ENCODE measurements at regions not wholly inside any gene's neighbourhood (a gene's known extent, or its start where the extent isn't known, plus 50 kb on each side); places are given as distances from the start of the nearest gene placed in this dataset.
A peak's percentile ranks its signal among the peaks of the same experiment; 100 is the strongest.

DNA sequence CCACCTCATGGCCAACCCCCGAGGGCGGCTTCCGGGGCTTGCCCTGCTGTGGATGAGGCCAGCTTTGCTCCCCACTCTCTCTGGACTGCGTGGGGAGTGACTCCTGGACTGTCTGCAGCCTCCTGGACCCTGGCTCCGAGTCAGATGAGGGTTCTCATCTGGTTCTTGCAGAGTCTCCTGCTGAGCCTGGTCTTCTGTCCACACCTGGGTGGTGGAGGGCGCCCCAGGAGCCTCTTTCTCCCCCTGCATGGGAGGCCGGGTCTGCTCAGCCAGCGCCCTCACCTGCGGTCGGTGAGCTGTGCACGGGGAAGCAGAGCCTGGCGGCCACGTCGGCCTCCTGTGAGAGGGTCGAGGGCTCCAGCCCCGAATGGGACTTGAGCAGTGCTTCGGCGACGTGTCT, 78.3 kb downstream of the RTP5 start:
- Histone ChIP-seq H3K4me1 (peaks cover 2 to 17% (median 9%) of the 10 kb centered on the region in 6 donors), H3K27ac (no peak overlapping the region), H3K36me3 (no peaks in the 10 kb centered on the region), H3K9me3 (no peaks in the 10 kb centered on the region), H3K27me3 (replicated peaks in 1 of 7) (no peaks in the 10 kb centered on the region), H3K4me3 (no peak overlapping the region)
- 85 to 96% (median 92%) methylated on average over 14 to 19 of the region's 19 CpGs for WGBS, 5 donors
- intact Hi-C loops (cut with DNase I; ENCODE audit: low total_unique reads): no loop called here
- TF ChIP-seq, protein P1, sequence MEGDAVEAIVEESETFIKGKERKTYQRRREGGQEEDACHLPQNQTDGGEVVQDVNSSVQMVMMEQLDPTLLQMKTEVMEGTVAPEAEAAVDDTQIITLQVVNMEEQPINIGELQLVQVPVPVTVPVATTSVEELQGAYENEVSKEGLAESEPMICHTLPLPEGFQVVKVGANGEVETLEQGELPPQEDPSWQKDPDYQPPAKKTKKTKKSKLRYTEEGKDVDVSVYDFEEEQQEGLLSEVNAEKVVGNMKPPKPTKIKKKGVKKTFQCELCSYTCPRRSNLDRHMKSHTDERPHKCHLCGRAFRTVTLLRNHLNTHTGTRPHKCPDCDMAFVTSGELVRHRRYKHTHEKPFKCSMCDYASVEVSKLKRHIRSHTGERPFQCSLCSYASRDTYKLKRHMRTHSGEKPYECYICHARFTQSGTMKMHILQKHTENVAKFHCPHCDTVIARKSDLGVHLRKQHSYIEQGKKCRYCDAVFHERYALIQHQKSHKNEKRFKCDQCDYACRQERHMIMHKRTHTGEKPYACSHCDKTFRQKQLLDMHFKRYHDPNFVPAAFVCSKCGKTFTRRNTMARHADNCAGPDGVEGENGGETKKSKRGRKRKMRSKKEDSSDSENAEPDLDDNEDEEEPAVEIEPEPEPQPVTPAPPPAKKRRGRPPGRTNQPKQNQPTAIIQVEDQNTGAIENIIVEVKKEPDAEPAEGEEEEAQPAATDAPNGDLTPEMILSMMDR (IDR thresholded peaks at IDR 0.05 in 8 of 11, conservative IDR thresholded peaks at IDR 0.05 in 3 of 11): no peak
- TF ChIP-seq POLR2A (IDR thresholded peaks at IDR 0.05) (no peak), POLR2AphosphoS5 (IDR thresholded peaks at IDR 0.05) (no peak)
- peak; percentile 63 for DNase-seq

DNA sequence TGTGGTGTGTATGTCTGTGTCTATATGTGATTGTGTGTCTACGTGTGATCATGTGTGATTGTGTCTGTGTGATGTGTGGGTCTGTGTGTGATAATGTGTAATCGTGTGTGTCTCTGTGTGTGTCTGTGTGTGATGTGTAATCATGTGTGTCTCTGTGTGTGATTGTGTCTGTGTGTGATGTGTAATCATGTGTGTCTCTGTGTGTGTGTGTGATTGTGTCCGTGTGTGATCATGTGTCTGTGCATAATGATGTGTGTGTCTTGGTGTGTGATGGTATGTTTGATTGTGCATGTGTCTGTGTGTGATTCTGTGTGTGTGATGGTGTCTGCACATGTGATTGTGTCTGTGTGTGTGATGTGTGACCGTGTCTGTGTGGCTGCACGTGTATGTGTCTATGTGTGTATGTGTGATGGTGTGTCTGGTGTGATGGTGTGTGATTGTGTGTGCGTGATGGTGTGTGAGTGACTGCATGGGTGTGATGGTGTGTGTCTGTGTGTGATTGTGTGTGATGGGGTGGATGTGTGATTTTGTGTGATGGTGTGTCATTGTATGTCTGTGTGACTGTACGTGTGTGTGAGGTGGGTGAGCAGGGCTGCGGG, 78.9 kb downstream of the RTP5 start:
- peak in 1 of 3 donors; percentile 18 for TF ChIP-seq POLR2A (IDR thresholded peaks at IDR 0.05)
- TF ChIP-seq, protein P1 (IDR thresholded peaks at IDR 0.05 in 8 of 11, conservative IDR thresholded peaks at IDR 0.05 in 3 of 11): no peak
- intact Hi-C loops (cut with DNase I; ENCODE audit: low total_unique reads): no loop called here
- no peaks in the 10 kb centered on the region for H3K27me3 ChIP-seq (replicated peaks in 1 of 7)
- DNase-seq: no peak
- H3K27ac ChIP-seq: no peak overlapping the region
- no peaks in the 10 kb centered on the region for H3K9me3 ChIP-seq
- peaks cover 2 to 17% (median 9%) of the 10 kb centered on the region in 6 donors for H3K4me1 ChIP-seq
- no peak overlapping the region for H3K4me3 ChIP-seq
- 70 to 92% (median 79%) methylated on average over 8 of the region's 8 CpGs for WGBS, 5 donors
- H3K36me3 ChIP-seq: no peaks in the 10 kb centered on the region

DNA sequence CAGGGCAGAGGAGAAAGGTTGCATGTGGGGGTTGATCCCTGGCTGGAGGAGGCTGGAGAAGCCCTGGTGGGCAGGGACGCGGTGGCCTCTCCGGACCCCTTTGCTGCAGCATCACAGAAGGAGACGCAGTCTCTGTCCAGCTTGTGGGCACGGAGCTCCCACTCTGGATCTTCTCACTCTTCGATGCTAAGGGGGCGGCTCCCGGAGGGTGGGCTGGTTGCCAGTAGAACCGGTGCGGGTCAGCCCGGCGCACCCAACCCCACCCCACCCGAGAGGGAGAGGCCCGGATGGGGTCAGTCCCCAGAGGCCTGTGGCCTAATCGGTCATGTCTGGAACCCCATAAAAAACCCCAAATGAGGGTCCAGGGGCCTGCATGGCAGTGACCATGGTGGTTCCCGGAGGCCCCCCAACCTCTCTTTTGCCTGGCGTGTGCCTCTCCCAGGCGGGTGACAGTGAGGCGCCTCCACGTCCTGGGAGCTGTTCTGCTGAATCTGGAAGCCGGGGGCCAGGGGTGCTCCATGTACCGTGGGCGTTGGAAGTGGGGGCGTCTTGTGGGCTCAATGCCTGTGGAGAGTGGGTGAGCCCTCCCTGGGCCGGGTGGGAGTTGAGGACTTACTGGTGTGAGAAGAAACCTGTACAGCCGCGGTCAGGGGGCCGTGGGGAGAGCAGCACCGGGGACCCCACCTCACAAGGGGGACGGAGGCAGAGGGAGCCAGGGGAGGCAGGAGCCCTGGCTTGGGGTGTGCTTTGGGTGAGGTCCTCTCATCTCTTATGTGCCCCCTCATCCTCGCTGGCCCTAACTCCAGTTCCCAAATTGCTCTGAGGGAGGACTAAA, 79.6 kb downstream of the RTP5 start:
- Histone ChIP-seq H3K36me3 (no peaks in the 10 kb centered on the region), H3K27me3 (replicated peaks in 1 of 7) (no peaks in the 10 kb centered on the region), H3K27ac (no peak overlapping the region), H3K4me1 (peaks cover 2 to 17% (median 9%) of the 10 kb centered on the region in 6 donors), H3K9me3 (no peaks in the 10 kb centered on the region), H3K4me3 (no peak overlapping the region)
- peak; percentile 65 for DNase-seq
- 82 to 90% (median 87%) methylated on average over 26 to 31 of the region's 31 CpGs for WGBS, 5 donors
- intact Hi-C loops (cut with DNase I; ENCODE audit: low total_unique reads): no loop called here
- TF ChIP-seq, protein P1 (IDR thresholded peaks at IDR 0.05 in 8 of 11, conservative IDR thresholded peaks at IDR 0.05 in 3 of 11): no peak
- TF ChIP-seq POLR2AphosphoS5 (IDR thresholded peaks at IDR 0.05): no peak

DNA sequence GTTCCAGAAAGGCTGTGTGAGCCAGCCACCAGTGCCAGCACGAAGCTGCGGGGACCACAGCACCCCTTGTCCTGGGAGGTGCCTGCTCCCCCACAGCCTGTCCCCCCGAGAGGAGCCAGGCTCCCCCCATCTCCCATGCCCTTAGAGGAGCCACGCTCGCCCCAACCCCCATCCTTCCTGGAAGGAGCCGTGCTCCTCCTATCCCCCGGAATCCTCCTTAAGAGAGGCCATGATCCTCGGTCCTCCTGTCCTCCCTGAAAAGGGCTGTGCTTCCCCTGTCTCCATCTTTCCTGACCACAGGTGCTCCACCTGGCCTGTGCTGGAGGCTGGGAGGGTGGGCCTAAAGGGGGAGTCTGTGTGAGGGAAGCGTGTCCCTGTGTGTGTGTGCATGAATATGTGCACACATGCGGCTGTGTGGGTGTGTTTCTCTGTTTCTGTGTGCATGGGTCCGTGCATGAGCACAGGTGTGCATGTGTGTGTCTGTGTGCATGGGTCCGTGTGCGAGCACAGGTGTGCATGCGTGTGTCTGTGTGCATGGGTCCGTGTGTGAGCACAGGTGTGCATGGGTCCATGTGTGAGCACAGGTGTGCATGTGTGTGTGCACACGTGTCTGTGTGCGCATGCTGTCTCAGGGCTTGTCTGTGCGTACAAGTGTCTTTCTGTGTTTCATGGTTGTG, 80.3 kb downstream of the RTP5 start:
- DNase-seq: peak; percentile 45
- H3K27ac ChIP-seq: no peak overlapping the region
- 85 to 91% (median 89%) methylated on average over 16 to 18 of the region's 18 CpGs for WGBS, 5 donors
- H3K27me3 ChIP-seq (replicated peaks in 1 of 7): no peaks in the 10 kb centered on the region
- no peaks in the 10 kb centered on the region for H3K9me3 ChIP-seq
- H3K4me3 ChIP-seq: no peak overlapping the region
- peaks cover 2 to 17% (median 9%) of the 10 kb centered on the region in 6 donors for H3K4me1 ChIP-seq
- TF ChIP-seq POLR2AphosphoS5 (IDR thresholded peaks at IDR 0.05) (no peak), POLR2A (IDR thresholded peaks at IDR 0.05) (no peak)
- TF ChIP-seq, protein P1 (IDR thresholded peaks at IDR 0.05 in 8 of 11, conservative IDR thresholded peaks at IDR 0.05 in 3 of 11): no peak
- H3K36me3 ChIP-seq: no peaks in the 10 kb centered on the region
- intact Hi-C loops (cut with DNase I; ENCODE audit: low total_unique reads): no loop called here
